GM18868 (cell line): ENCODE measurements at regions not wholly inside any gene's neighbourhood (a gene's known extent, or its start where the extent isn't known, plus 50 kb on each side); places are given as distances from the start of the nearest gene placed in this dataset.

Source experiments
- ATAC-seq: cut with Tn5 transposase; IDR thresholded peaks from one replicate; pipeline ENCODE4 v1.9.1; 2021; ENCODE audit warnings: mild to moderate bottlenecking, moderate library complexity; ENCODE audit not compliant: unreplicated experiment

DNA sequence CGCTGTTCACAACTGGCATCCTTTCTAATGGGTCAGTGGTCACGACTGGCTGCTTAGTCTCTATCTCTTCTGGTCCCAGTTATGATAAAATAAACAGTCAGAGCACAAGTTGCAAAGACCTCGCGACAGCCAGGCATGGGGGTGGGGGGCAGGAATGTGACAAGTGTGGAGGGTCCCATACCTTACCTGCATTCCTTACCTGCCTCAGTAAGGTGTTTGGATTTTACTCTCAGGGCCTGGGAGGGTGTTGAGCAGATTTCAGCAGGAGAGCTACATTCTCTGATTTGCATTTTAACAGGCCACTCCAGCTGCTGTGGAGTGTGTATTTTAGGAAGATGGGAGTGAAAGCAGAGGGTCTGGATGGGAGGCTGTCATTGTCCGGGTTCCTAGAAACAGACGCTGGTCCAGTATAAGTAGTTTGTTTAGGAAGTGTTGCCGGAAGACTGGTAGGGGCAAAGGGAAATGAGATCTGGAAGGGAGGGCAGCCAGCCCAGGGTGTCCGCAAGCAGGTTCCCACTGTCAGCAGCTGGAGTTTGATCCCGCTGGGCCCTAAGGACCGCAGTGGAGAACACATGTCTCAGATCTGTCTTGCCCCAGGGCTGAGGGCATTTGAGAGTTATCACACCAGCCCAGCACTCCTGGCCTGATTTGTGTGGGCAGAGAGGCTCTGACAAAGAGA lies 920.0 kb downstream of the UQCRFS1 start:
- no peak for ATAC-seq

DNA sequence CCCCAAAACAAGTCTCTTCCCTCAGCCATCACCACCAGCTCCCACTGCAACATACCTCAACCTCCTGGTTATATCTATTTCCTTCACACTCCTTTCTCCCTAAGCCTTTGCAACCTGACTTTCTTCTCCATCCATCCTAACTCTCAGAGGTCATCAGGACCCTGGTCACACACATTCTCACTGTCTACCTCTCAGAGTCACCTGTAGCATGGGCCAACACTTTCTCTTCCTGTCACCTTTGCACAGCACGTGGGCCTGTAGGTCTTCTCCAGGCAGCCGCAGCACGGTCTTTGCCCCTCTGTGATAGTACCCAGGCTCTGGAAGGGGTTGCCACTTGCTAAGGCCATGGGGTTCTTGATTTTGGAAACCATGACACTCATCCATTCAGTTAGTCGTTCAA lies 921.1 kb downstream of the UQCRFS1 start:
- ATAC-seq, result no peak

DNA sequence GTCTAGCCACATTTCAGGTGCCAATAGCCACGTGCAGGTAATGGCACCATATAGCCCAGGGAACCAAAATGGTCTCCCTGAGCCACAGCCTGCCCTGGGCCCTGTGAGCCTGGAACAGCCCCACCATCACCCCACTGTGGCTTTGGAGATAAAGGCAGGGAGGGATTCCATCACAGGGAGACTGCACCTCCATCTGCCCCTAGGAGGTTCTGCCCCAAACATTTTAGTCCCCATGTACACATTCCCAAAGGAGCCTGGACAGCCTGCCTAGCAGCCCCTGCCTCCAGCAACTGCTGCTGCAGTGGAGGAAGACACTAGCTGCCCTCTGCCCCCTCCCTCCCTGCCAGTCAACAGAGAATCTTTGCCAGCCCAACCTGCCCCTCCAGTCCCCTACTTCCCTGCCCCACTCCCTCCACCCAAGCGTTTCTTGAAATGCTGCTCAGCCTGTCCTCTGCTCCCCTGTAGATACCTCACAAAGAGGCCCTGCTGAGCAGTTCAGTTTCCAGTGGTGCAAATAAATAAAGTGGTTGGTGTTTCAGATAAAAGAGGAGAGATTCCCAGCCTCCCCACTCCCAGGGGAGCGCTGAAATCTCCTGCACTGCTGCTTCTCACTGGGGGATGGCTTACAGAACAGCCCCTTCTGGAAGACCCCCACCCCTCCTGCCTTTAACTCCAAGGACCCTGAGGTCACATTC lies 921.8 kb downstream of the UQCRFS1 start:
- ATAC-seq, result no peak

DNA sequence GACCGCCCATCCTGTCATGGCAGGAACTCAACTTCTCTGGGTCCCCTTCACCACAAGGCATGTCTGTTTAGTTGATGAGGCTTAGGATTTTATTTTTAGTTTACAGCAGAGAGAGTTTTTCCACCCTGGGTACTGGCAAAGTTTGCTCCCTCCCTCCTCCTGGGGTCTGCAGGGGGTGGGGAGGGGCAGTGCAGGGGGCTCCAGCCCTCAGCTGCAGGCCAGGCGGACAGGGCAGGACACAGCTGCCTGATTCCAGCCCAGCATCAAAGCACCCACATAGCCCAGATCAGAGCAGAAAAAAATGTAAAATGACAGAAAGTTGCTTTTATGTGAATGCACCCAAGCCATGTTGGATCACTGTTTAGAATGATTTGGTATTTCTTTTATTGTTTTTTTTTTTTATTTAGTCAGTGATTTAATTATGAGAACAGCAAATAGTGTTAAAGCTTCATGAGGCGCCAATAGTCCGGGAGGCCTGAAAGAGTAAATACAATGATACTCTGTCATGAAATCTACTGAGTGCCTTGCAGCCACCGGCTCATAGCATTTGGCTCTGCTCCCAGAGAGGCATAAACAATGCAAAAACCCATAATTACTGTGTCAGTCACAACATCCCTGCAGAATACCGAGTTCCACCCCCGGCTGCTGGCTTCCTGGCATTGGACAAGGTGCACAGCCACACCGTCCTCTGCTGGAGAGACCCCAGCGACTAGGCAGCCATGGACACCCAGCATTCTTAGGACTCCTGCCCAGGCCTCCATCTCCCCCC lies 923.5 kb downstream of the UQCRFS1 start:
- ATAC-seq, result no peak

DNA sequence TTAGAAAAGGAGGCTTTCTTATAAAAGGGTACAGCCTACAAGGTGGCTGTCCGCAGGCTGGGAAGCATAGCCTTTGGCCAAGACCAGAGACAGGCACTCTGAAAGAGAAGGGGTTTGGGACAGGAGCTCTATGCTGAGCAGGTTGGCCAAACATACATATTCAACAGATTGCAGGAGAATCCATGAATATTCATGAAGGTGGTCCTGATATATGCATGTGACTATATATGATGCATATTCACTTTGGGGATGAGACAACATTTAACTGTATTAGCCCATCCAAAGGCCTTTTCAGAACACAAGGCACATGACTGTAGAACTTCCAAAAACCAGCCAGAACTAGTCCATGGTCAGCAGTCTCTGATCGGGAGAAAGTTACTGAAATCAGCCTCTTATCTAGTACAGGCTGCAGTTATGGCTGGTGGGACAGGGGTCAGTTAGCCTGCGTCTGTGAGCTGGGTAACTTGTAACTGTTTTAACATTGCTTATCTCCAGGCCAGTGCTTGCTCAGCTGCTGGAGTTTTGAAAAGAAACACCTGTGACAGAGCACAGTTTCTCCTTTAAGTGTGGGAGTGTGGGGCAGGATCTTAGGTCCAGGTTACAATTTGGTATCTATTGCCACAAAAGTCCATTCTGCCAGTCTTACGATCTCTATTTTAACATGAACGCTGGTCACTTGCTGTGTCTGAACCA lies 924.2 kb downstream of the UQCRFS1 start:
- ATAC-seq, result no peak

DNA sequence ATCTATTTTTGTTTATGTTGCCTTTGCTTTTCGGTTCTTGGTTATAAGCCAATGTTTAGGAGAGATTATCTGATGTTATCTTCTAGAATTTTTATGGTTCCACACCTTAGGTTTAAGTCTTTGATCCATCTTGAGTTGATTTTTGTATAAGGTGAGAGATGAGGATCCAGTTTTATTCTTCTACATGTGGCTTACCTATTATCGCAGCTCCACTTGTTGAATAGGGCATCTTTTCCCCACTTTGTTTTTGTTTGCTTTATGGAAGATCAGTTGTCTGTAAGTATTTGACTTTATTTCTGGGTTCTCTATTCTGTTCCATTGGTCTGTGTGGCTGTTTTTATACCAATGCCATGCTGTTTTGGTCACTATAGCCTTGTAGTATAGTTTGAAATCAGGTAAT lies 927.0 kb downstream of the UQCRFS1 start:
- no peak for ATAC-seq

DNA sequence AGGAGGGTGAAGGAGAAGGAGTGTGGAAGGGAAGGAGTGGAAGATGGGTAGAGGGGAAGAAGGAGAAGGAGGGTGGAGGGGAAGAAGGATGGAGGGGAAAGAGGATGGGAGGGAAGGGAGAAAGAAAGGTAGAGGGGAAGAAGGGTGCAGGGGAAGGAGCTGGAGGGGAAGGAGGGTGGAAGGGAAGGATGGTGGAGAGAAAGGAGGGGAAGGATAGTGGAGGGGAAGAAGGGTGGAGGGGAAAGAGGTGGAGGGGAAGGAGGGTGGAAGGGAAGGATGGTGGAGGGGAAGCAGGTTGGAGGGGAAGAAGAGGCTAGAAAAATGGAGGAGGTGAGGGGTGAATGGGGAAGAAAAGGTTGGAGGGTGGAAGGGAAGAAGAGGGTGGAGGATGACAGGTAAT lies 927.9 kb downstream of the UQCRFS1 start:
- ATAC-seq, result no peak

DNA sequence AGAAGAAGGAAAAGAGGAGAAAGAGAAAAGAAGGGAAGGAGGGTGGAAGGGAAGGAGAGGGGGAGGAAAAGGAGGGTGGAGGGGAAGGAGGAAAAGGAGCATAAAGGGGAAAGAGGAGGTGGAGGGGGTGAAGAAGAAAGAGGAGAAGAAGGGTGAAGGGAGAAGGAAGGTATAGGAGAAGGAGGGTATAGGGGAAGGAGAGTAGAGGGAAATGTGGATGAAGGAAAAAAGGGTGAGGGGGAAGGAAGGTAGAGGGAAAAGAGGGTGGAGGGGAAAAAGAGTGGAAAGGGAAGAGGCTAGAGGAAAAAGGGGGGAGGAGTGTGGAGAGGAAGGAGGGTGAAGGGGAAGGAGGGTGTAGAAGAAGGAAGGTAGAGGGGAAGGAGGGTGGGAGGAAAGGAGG lies 928.6 kb downstream of the UQCRFS1 start:
- no peak for ATAC-seq

DNA sequence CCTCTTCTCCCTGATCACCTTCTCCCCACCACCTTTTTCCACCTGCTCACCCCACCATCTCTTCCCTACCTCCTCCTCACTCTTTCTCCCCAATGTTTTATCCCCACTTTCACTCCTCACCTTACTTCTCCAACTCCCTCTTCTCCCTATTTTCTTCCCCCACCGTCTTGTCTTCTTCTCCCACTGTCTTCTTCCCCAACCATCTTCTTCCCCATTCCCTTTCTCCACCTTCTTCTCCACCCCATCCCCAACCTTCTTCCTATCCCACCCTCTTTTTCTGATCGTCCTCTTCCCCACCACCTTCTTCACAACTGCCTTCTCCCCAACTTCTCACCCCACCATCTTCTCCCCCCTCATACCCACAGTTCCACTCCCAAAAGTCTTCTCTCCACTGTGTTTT lies 929.4 kb downstream of the UQCRFS1 start:
- ATAC-seq, result no peak

DNA sequence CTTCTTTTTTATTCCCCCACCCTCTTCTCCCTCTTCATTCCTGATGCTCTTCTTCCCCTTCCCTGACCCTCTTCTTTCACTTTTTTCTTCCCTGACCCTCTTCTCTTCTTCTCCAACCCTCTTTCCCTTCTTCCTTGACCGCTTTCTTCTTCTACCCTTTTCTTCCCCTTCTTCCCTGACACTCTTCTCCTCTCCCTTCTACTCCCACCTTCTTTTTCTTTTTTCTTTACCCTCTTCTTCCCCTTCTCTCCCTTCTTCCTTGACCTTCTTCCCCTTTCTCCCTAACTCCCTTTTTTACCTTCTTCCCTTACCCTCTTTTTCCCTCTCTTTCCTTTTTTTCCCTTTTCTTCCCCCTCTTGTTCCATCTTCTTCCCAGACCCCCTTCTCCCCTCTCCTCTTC lies 931.3 kb downstream of the UQCRFS1 start:
- ATAC-seq, result no peak

DNA sequence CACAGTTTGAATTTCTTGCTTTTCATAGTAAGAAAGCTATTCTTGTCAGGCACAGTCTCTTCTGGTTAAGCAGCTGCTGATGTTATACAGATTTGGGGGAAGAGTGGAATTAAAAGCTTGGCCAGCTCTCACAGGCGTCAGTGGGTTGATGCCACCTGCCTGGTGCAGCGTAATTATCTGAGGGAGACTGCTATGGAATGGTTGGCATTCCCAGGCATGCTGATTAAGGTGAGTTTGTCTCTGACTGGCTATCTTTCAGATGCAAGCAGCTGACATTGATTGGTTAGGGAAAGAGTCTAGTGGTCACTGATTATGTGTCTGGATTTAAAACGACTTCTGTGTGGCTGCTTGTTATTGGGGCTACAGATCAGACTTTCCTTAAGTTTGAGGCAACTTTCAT lies 948.4 kb downstream of the UQCRFS1 start:
- no peak for ATAC-seq

DNA sequence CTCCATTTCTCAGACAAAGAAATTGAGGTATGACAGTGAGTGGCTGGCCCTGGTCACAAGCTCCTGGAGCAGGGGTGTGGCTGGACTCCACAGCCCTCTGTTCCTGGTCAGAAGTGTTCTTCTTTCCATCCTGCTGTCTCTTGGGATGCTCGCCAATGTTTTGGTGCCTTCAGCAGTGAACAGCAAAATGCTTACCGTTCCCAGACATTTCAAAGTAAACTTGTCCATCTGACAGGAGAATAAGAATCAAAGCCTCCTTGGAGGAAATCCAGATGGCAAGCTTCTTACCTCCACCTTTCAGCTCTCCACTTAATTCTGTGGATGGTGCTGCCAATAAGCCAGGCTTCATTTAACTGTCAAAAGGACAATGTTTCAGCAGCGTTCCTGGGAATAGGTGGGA lies 954.1 kb downstream of the UQCRFS1 start:
- ATAC-seq, result no peak

DNA sequence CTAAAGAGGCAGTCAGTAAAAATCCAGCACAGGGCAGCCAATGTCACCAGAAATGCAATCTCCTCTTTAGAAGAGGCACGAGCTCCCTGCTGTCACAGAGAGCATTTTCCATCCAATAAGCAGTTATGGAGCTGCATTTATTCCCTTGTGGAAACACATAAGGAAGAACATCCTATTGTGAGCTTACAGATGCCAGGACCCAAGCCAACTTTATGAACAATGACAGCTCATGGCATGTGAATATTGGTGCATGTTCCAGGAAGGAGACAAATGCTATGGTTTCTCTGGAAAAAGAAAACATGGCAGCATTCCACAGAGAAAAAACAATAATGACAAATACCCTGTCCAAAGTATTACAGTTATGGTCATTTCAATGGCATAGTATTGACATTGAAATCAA lies 955.6 kb downstream of the UQCRFS1 start:
- ATAC-seq, result no peak

DNA sequence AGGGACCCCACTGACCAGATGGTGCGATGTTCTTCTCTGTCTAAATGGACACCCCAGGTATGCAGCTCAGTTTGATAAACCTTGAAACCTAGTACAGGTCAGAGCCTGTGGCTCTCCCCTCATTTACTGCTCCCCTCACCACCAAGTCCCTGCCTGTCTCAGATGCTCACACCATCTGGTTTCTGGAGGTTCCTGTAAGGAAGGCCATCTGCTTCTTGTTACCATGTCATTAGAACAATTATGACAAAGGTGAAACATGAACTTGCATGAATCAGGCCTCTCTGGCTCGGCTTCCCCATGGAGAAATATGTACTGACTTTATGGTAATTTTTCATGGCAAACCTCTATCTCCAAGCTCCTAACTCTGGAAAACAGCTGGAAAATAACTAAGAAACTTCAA lies 965.7 kb downstream of the UQCRFS1 start:
- no peak for ATAC-seq

DNA sequence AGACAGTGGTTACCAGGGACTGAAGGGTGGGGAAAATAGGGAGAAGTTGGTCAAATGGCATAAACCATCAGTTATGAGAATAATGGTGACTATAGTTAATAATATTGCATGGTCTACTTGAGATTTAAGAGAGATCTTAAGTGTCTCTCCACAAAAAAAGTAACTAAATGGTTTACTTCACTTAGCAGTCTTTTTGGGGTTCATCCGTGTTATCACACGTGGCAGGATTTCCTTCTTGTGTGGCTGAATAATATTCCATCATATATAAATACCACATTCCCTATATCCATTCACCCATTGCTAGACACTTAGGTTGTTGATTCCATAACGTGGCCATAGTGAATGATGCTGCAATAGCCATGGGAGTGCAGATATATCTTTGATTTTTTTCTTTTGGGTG lies 967.0 kb downstream of the UQCRFS1 start:
- no peak for ATAC-seq

DNA sequence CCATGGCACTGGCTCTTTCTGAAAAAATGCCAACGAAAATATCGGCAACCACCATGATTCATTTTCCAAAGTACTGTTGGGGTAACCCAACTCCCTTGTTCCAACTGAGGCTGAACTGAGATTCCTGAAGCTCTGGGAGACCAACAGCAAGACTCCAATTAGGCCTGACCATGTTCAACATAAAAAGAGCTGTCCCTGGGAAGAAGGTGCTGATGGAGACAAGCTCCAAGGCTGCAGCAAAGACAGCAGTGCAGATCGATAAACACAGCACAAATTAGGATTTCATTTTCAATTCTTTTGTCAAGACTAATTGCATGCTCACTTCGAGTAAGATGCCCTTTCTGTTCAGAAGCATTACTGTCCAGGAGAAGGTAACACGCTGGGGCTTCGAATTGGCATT lies 968.0 kb downstream of the UQCRFS1 start:
- ATAC-seq, result no peak

DNA sequence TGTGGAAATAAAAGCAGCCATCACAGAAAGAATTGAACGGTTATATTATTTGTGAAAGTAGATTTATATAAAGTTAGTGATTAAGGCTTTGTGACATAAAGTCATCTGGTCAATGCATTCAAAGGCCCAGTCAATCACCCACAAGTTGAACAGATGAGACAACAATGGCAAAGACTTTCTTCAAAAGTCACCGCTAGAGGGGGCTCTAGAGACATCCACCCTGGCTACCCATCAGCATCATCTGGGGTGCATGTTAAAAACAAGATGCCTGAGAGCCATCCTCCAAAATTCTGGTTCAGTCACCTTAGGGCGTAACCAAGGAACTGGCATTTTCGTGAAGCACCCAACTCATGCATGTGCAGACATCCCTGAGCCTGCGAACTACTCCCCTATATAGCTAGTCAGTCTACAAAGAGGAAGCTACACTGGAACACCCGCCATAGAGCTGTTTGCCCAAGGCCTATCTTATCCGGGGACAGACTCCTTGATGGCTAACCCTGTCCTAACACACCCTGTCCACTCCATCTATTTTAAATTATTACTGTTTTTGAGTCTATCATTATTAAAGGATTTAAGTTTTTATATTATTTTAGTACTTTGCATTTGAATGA lies 970.5 kb downstream of the UQCRFS1 start:
- no peak for ATAC-seq

DNA sequence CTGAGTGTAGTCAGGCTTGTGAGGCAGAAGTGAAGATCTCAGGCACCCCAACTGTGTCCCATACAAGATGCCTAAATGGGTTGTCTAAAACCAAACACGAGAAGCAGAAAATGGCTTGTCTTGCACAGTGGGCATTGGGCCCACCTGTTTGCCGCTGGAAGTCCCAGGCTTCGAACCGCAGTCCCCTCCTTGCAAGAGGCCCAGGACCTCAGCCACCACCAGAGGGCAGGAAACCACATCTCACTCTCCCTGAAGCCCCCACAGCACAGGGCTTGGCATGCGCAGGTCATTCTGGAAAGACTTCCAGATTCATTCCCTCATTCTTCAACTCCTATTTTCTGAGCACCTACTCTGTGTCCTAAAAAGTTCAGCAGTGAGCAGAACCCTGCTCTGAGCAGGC lies 973.7 kb downstream of the UQCRFS1 start:
- ATAC-seq, result no peak

DNA sequence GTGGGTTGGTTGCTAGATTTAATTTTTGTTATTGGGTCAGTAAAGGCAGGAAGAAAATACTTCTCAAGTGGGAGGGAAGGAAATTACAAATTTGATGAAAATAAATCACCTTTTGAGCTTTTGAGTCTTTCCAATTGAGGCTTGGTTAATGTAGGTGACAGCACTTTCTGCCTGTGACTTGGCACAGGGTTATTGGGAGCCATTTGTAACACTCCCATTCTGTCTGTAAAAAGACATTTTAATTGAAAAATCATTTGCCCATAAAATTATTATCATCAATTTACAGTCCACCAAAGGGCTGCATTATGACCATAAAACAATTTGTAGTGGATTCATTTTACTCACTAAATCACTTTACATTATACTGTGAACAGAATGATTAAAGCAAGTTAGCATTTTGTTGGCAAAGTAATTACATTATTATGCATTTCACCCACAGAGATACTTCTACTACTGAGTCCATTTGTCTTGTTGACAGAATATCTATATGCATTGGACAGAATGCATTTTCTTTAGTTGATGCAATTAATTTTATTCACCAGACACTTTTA lies 974.6 kb downstream of the UQCRFS1 start:
- no peak for ATAC-seq

DNA sequence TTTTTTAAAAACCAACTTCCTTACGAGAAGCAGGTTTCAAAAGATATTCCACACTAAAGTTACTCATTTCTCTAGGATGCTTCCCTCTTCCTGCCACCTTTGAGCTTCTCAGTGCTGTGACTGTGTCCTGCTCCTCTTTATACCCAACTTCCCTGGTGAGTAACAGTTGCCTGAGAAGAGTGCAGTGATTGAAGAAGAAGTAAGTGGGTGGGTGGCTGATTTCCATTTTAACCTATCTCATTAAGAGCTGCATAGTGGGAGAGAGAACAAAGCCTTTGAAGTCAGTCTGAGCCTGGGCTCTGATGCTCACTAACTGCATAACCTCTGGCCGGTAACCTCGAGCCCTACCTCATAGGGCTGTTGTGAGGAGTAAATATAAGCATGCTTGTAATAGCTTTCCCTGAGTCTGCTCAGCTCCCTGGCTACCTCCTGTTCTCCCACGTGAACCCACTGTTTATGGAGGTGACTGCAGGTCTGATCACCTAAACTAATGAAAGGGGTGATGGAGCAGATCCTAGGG lies 977.3 kb downstream of the UQCRFS1 start:
- no peak for ATAC-seq

DNA sequence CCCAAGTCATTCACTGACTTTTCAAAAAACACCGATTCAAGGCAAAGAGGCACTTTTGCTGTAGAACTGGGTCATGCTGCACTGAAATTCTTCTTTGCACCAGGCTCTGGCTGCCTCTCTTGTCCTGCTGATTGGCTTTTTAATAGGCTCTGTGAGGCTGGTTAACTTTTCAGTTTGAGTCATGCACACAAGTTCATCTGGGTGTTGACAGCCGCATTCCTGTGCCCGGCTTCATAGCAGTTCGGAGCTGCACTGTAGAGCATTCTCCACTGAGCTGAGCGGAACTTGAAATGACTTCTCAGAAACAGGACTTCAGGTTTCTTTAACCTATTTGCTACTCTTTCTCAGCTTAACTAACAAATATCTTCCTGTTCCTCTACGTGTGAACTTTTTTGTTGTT lies 978.3 kb downstream of the UQCRFS1 start:
- ATAC-seq, result no peak
